Memory B cell (primary cell): ENCODE measurements at regions not wholly inside any gene's neighbourhood (a gene's known extent, or its start where the extent isn't known, plus 50 kb on each side); places are given as distances from the start of the nearest gene placed in this dataset.

Experiments used
- ATAC-seq: fragments of 150-1000 bp; cut with Tn5 transposase; 2 replicates; pipeline ENCODE4 v1.10.0; 2021; ENCODE audit warnings: low read depth, mild to moderate bottlenecking, moderate library complexity
- DNase-seq, 2 donors: peaks; one replicate each; pipeline ENCODE4 v3.0.0; 2022; ENCODE audit warnings: low spot score in 2 of 2
- H3K27ac Mint-ChIP-seq: one replicate; pipeline ENCODE4 v1.8.0; 2022; ENCODE audit warnings: mild to moderate bottlenecking, moderate library complexity, mixed read lengths
- H3K27me3 Mint-ChIP-seq: one replicate; pipeline ENCODE4 v1.8.0; 2022; ENCODE audit warnings: mixed read lengths
- H3K36me3 Mint-ChIP-seq: one replicate; pipeline ENCODE4 v1.8.0; 2022; ENCODE audit warnings: mild to moderate bottlenecking, mixed read lengths
- H3K4me1 Mint-ChIP-seq: one replicate; pipeline ENCODE4 v1.8.0; 2022; ENCODE audit warnings: mixed read lengths
- H3K4me3 Mint-ChIP-seq: one replicate; pipeline ENCODE4 v1.8.0; 2022; ENCODE audit warnings: mild to moderate bottlenecking, moderate library complexity, mixed read lengths
- H3K9me3 Mint-ChIP-seq: one replicate; pipeline ENCODE4 v1.8.0; 2022; ENCODE audit warnings: mixed read lengths

DNA sequence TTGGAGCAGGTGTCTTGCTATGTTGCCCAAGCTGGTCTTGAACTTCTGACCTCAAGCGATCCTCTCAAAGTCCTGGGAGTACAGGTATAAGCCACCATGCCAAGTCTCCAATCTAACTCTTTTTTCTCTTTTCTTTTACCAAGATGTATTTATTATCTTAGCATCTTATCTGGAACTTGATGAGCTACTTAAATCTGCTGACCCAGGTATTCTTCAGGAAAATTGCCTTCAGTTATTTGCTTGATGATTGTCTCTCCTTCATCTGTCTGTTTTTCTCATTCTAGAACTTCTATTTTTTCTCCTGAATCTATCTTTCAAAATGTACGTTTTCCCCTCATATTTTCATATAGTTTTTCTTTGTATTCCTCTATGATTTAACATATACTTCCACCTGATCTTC lies 158.2 kb upstream of the DMAC1 start:
- no peaks in the 10 kb centered on the region for H3K27me3 Mint-ChIP-seq
- H3K27ac Mint-ChIP-seq = no peak overlapping the region
- no peaks in the 10 kb centered on the region for H3K9me3 Mint-ChIP-seq
- H3K4me1 Mint-ChIP-seq = peaks cover 3% of the 10 kb centered on the region
- no peak overlapping the region for H3K4me3 Mint-ChIP-seq
- H3K36me3 Mint-ChIP-seq = no peaks in the 10 kb centered on the region
- no peak for DNase-seq
- no peak for ATAC-seq

DNA sequence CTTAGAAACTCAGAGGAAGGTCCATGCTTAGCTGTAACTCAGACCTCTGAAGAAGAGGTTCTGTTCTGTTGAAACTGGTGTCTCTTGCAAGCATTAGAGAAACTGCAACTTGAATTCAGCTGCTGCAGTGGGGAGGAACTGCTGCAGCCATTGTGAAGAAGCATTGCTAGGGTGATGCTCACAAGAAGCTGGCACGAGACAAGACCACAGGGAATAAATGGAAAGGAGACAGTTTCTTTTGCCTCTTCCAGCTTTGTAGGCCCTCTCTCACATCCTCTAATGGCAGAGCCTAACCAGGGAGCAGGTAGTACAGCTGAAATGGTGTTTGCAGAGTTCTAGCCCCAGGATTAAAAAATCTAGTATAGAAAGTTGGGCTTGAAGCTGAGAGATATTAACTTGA lies 148.0 kb upstream of the DMAC1 start:
- no peak for ATAC-seq
- peaks cover 1% of the 10 kb centered on the region for H3K36me3 Mint-ChIP-seq
- no peaks in the 10 kb centered on the region for H3K27me3 Mint-ChIP-seq
- no peaks in the 10 kb centered on the region for H3K4me1 Mint-ChIP-seq
- no peak overlapping the region for H3K4me3 Mint-ChIP-seq
- H3K9me3 Mint-ChIP-seq = peaks cover 2% of the 10 kb centered on the region
- no peak for DNase-seq
- no peak overlapping the region for H3K27ac Mint-ChIP-seq

DNA sequence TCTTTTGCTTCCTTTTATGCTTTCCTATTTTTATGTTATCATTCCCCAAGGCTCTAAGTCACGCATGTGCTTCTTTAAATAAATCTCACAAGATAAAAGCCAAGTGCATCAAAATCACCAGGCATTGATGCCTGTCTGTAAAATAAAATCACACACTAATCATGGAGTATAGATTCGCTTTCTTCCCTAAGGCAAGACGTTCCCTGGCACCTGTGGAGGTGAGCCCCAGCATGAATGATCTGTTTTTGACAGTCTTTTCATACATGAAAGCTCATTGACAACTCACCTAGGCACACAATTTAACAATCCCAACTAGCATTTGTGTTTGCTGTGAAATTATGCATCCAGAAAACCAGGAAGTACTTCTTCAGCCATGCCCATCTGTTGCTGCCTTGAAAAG lies 146.9 kb upstream of the DMAC1 start:
- no peaks in the 10 kb centered on the region for H3K4me1 Mint-ChIP-seq
- peaks cover 1% of the 10 kb centered on the region for H3K36me3 Mint-ChIP-seq
- H3K27ac Mint-ChIP-seq = no peak overlapping the region
- no peak for DNase-seq
- H3K4me3 Mint-ChIP-seq = no peak overlapping the region
- no peak for ATAC-seq
- H3K9me3 Mint-ChIP-seq = peaks cover 2% of the 10 kb centered on the region
- no peaks in the 10 kb centered on the region for H3K27me3 Mint-ChIP-seq

DNA sequence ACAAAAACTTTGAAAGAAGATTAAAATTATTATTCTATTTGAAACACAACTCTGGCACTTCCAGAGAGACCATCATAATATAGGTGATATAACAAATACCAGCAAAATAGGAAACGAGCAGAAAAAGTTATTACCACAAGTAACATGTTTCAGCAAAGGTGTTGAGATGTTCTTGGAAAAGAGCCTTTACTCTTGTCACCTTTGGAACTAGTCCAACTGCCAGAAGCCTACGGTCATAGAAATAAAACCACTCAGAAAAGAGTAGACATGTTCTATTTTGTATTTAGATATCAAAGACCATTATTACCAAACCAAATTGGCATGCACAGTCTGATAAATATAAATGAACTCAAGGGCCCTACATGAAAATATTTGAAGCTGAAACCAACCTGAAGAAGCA lies 145.0 kb upstream of the DMAC1 start:
- Mint-ChIP-seq H3K9me3 (peaks cover 8% of the 10 kb centered on the region), H3K4me1 (no peaks in the 10 kb centered on the region), H3K36me3 (peaks cover 4% of the 10 kb centered on the region), H3K4me3 (no peak overlapping the region), H3K27ac (no peak overlapping the region), H3K27me3 (no peaks in the 10 kb centered on the region)
- ATAC-seq = no peak
- no peak for DNase-seq

DNA sequence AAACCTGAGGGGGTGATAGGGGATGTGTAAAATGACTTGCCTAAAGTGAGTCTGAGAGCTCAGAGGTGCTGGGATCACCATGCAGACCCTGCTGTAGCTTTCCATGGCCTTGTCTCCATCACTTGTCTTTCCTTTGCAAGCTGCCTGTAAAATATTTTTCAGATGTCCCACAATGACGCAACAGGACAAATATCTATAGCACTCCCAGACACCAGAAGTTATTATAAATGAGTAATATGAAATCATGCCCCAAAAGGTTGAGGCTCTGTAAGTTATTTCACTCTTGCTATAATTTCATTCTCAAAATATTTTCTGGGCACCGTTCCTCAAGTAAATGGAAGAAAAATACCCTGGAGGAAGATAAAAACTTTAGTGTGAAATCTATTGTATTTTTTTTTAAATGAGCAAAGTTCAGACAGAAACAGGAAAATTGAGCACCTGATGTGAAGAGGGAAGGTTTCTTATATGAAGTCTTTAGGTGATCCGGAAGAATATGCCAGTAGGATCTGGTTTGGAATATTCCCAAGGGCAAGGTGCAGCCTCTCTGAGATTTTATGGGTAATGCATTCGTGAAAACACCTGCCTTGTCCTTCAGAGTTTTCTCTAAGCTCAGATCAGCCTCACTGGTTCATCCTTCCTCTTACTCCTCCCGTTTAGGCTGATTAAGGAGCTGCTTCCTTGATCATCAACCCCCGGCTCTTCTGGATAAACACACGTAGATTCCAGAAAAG lies 138.3 kb upstream of the DMAC1 start:
- peaks cover 3% of the 10 kb centered on the region for H3K36me3 Mint-ChIP-seq
- H3K9me3 Mint-ChIP-seq = peaks cover 6% of the 10 kb centered on the region
- H3K27me3 Mint-ChIP-seq = no peaks in the 10 kb centered on the region
- H3K27ac Mint-ChIP-seq = no peak overlapping the region
- no peak overlapping the region for H3K4me3 Mint-ChIP-seq
- no peak for ATAC-seq
- no peak for DNase-seq
- peaks cover 12% of the 10 kb centered on the region for H3K4me1 Mint-ChIP-seq

DNA sequence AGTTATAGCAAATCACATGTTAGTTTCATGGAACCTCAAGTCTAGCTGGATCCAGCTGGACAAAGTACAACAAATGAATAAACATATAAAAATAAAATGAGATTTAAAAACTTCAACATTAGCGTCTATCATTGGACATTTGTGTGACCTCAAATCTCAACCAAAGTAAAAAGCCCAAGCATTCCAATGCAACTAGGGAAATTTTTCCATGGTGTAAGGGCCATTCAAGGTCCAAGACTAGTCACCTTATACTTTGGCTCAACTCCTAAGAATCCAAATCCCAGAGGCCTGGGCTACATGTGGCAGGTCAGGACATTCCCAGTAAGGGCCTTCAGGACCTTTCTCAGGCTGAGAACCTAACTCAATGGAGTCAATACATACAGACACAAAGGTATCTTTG lies 137.4 kb upstream of the DMAC1 start:
- Mint-ChIP-seq H3K27me3 (no peaks in the 10 kb centered on the region), H3K4me1 (peaks cover 12% of the 10 kb centered on the region), H3K36me3 (peaks cover 3% of the 10 kb centered on the region), H3K27ac (no peak overlapping the region), H3K4me3 (no peak overlapping the region), H3K9me3 (peaks cover 6% of the 10 kb centered on the region)
- no peak for DNase-seq
- ATAC-seq = no peak

DNA sequence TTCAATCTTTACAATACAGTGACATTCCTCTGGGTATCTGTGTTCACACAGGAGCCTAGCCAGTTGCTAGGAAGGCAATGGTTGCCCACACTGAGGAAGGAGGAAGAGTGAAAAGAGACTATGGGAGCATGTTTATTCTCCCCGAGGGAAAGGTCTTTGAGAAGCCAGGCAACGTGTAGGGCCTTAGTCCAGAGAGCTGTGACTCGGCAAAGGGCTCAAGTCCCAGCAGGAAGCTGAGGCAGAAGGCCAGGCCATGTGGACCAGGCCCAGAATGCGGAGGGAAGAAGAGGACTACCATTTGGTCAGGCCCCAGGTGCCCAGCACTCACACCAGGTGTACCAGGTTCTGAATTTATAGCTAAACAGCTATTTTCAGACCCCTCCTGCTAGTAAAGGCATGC lies 136.6 kb upstream of the DMAC1 start:
- peaks cover 6% of the 10 kb centered on the region for H3K9me3 Mint-ChIP-seq
- ATAC-seq = no peak
- peaks cover 3% of the 10 kb centered on the region for H3K36me3 Mint-ChIP-seq
- H3K4me1 Mint-ChIP-seq = peaks cover 12% of the 10 kb centered on the region
- no peak for DNase-seq
- peak overlapping the region; percentile 92 for H3K27ac Mint-ChIP-seq
- no peaks in the 10 kb centered on the region for H3K27me3 Mint-ChIP-seq
- H3K4me3 Mint-ChIP-seq = peak overlapping the region; percentile 33

DNA sequence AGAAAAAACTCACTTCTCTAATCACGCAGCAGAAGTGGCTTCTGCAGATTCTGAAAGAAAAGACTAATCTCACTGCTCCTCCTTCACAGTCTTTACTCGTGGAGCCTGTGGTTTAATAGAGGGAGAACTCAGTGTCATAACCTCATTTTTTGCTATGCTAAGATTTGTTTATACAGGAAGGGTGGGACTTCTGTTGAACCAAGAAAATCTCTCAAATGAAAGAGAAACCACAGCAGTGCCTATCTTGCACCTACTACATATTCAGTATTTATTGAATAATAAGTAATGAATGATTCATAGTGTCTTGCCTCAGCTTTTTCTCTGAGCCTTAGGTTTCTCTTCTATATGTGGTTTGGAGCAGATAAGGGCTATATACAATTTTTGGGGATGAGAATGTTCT lies 136.1 kb upstream of the DMAC1 start:
- peaks cover 12% of the 10 kb centered on the region for H3K4me1 Mint-ChIP-seq
- H3K27ac Mint-ChIP-seq = peak overlapping the region; percentile 92
- H3K36me3 Mint-ChIP-seq = peaks cover 3% of the 10 kb centered on the region
- peaks cover 6% of the 10 kb centered on the region for H3K9me3 Mint-ChIP-seq
- no peaks in the 10 kb centered on the region for H3K27me3 Mint-ChIP-seq
- peak in 1 of 2 donors; percentile 32 for DNase-seq
- ATAC-seq = peak; percentile 97
- peak overlapping the region; percentile 66 for H3K4me3 Mint-ChIP-seq

DNA sequence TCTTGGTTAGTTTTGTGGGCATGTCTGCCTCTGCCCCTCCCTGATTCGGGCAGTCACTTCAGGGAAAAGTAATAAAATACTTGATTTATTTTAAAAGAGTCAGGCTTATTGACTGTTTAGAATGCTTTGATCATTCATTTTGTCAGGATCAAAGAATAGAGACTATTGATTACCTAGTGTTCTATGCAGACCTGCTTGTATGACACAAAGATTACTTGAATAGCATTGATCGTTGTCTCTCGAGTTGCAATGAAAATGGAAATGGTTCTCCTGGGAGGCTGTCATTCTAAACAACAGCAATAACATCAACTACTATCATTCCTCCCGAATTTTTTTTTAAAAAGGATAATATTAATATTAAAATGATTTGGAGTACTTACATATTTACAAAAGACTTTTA lies 133.2 kb upstream of the DMAC1 start:
- no peak for DNase-seq
- Mint-ChIP-seq H3K4me1 (peaks cover 12% of the 10 kb centered on the region), H3K36me3 (no peaks in the 10 kb centered on the region), H3K27me3 (no peaks in the 10 kb centered on the region), H3K27ac (no peak overlapping the region), H3K4me3 (no peak overlapping the region), H3K9me3 (no peaks in the 10 kb centered on the region)
- no peak for ATAC-seq

DNA sequence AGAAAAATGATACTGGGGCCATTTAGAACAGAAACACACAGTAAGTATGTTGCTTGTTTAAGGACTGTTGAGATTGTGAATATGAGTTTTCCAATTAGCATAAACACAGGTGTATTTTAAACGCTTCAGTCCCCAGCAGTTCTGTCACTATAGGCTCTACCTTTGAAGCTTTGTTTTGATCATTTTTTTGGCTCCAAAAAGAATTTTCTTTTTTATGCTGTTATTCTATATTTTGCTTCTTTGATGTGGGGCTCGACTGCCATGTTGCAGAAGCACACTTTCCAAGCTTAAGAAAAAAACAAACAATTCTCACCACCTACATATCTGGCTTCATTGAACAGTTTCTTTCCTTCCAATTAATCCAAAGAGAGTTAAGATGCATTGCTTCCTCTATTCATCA lies 131.0 kb upstream of the DMAC1 start:
- Mint-ChIP-seq H3K36me3 (no peaks in the 10 kb centered on the region), H3K27me3 (no peaks in the 10 kb centered on the region), H3K9me3 (no peaks in the 10 kb centered on the region), H3K4me3 (no peak overlapping the region), H3K27ac (no peak overlapping the region), H3K4me1 (peaks cover 3% of the 10 kb centered on the region)
- ATAC-seq (no peak), DNase-seq (no peak)

DNA sequence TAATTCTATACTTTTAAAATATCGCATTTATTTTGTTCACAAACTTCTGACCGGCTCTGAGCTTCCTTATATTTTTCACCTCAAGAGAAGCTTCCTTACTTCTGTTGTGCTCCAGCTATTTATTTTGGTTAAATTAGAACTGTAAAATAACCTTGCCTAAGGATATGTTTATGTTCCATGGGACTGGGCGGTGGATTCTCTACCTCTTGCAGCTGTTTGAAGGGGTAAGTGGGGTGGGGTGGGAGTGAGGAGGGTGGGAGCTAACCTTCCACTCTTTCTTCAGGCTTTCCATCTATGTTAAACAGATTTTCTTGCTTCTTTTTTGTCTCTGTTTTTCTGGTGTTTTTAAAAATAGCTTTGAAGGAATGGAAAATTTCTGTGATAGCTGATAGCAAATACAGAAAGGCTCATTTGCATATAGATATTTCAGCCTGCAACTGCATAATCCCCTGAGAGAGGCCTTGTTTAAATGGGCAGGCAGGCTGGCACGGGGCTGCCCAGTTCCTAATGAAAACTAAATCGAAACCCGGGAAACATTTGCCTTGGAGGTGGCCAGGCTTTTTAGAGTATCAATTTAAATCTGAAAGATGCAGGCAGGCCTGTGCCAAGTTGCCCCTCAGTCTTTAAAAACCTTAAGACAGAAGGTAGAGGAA lies 122.1 kb upstream of the DMAC1 start:
- DNase-seq (no peak), ATAC-seq (peak; percentile 42)
- H3K9me3 Mint-ChIP-seq = peaks cover 1% of the 10 kb centered on the region
- H3K36me3 Mint-ChIP-seq = peaks cover 2% of the 10 kb centered on the region
- no peaks in the 10 kb centered on the region for H3K27me3 Mint-ChIP-seq
- peak overlapping the region; percentile 3 for H3K27ac Mint-ChIP-seq
- peaks cover 18% of the 10 kb centered on the region for H3K4me1 Mint-ChIP-seq
- H3K4me3 Mint-ChIP-seq = peak overlapping the region; percentile 30

DNA sequence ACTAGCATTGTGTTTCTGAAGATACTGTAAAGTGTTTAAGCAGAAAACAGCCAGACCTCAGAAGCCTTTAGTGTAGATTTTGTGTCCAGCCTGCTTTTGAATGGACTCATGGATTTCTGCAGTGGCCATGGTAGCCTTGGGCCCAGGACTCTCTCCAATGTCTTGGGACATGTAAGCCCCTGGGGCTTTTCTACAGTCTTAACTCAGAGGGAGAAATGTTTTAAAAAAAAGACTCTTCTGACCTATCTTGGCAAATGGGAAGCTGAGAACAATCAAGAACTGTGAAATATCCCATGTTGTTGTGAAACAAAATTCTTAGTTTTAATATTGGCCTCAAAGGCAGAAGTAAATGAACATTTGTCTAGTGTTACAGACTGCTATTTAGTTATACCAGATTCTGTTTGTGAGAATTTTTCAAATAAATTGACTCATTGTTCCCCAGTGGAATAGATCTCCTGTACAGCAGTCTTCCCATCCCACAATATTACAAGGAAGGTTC lies 112.5 kb upstream of the DMAC1 start:
- peaks cover 2% of the 10 kb centered on the region for H3K27me3 Mint-ChIP-seq
- H3K9me3 Mint-ChIP-seq = no peaks in the 10 kb centered on the region
- no peak overlapping the region for H3K27ac Mint-ChIP-seq
- ATAC-seq = no peak
- H3K4me1 Mint-ChIP-seq = no peaks in the 10 kb centered on the region
- no peaks in the 10 kb centered on the region for H3K36me3 Mint-ChIP-seq
- H3K4me3 Mint-ChIP-seq = no peak overlapping the region
- DNase-seq = no peak

DNA sequence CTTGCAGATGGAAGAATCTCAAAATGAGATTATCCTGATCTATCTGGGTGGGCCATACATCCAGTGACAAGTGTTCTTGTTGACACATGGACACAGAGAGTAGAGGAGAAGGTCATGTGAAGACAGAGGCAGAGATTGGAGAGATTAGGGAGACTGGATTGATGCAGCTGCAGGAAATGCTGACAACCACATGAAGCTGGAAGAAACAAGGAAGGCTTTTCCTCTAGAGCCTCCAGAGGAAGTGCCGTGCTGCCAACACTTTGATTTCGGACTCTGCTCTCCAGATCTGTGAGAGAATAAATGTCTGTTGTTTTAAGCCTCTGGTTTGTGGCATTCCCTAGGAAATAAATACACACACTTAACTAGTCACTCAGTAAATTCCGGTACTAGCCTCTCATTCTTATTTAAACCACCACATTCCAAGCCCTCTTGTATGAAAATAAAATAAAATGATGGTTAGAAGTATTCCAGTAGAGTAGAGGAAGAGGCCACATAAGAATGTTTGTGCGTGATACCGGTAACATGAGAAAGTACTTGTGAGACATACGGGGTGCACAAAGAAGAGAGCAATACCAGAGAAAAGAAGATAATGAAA lies 110.9 kb upstream of the DMAC1 start:
- no peak overlapping the region for H3K27ac Mint-ChIP-seq
- no peaks in the 10 kb centered on the region for H3K36me3 Mint-ChIP-seq
- H3K4me3 Mint-ChIP-seq = no peak overlapping the region
- ATAC-seq = no peak
- H3K27me3 Mint-ChIP-seq = peaks cover 2% of the 10 kb centered on the region
- DNase-seq = no peak
- H3K4me1 Mint-ChIP-seq = no peaks in the 10 kb centered on the region
- no peaks in the 10 kb centered on the region for H3K9me3 Mint-ChIP-seq

DNA sequence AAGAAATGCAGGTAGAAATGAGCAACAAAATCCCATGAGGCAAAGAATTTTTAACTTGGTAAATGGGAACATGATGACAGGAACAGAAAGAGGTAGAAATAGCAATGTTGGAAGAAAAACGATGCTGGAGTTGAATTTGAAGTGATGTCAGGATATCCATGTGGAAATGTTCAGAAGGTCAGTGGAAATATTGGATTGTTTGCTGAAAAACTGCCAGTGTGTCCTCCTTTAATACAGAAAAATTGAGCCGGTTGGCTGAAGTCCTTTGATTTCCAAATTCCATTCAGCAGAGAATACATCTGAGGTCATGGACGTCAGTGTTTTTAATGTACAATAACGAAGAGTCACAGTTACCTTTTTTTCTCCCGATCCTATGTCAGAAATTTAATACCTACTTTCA lies 110.0 kb upstream of the DMAC1 start:
- H3K36me3 Mint-ChIP-seq = no peaks in the 10 kb centered on the region
- H3K27ac Mint-ChIP-seq = no peak overlapping the region
- no peak overlapping the region for H3K4me3 Mint-ChIP-seq
- H3K27me3 Mint-ChIP-seq = peaks cover 2% of the 10 kb centered on the region
- H3K4me1 Mint-ChIP-seq = no peaks in the 10 kb centered on the region
- DNase-seq = no peak
- H3K9me3 Mint-ChIP-seq = no peaks in the 10 kb centered on the region
- ATAC-seq = no peak
